ENCODE measurements at regions not wholly inside any gene's neighbourhood (a gene's known extent, or its start where the extent isn't known, plus 50 kb on each side); places are given as distances from the start of the nearest gene placed in this dataset.

DNA sequence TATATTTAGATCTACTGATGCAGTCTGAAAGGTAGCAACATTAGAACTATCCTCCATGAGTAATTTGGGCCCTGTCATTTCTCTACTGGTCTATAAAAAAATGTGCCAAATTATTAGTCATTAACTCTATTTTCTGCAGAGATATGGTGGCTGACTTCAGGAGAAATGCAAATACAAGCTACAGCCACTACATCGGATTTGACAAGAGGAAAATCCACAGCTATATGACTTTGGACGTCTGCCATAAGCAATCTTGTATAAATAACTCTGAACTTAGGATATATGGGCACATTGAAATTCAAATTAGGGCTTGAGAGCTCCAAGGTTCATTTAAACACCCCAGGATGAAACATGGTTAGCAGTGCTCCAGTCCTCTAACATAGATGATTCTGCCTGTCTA lies 983.0 kb upstream of the LRFN5 start:
- TF ChIP-seq, protein P1, sequence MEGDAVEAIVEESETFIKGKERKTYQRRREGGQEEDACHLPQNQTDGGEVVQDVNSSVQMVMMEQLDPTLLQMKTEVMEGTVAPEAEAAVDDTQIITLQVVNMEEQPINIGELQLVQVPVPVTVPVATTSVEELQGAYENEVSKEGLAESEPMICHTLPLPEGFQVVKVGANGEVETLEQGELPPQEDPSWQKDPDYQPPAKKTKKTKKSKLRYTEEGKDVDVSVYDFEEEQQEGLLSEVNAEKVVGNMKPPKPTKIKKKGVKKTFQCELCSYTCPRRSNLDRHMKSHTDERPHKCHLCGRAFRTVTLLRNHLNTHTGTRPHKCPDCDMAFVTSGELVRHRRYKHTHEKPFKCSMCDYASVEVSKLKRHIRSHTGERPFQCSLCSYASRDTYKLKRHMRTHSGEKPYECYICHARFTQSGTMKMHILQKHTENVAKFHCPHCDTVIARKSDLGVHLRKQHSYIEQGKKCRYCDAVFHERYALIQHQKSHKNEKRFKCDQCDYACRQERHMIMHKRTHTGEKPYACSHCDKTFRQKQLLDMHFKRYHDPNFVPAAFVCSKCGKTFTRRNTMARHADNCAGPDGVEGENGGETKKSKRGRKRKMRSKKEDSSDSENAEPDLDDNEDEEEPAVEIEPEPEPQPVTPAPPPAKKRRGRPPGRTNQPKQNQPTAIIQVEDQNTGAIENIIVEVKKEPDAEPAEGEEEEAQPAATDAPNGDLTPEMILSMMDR (IDR thresholded peaks at IDR 0.05; ENCODE audit: poor library complexity, severe bottlenecking): no peak
- TF ChIP-seq RAD21 (conservative IDR thresholded peaks at IDR 0.05) (peak; percentile 41), EZH2 (IDR thresholded peaks at IDR 0.05; ENCODE audit: borderline replicate concordance, insufficient read depth, low read length, poor library complexity, severe bottlenecking) (no peak), EP300 (conservative IDR thresholded peaks at IDR 0.05; ENCODE audit: poor library complexity, severe bottlenecking) (peak; percentile 72)

Data from neural cell (in vitro differentiated cells).